Activated naive CD8-positive, alpha-beta T cell (primary cell): ENCODE measurements at regions not wholly inside any gene's neighbourhood (a gene's known extent, or its start where the extent isn't known, plus 50 kb on each side); places are given as distances from the start of the nearest gene placed in this dataset.
A peak's percentile ranks its signal among the peaks of the same experiment; 100 is the strongest.

Source experiments
- H3K27ac Mint-ChIP-seq: one replicate; pipeline ENCODE4 v1.8.0; 2021; ENCODE audit warnings: mixed read lengths
- H3K27me3 Mint-ChIP-seq: one replicate; pipeline ENCODE4 v1.8.0; 2021; ENCODE audit warnings: mixed read lengths
- H3K36me3 Mint-ChIP-seq: one replicate; pipeline ENCODE4 v1.8.0; 2021; ENCODE audit warnings: mixed read lengths
- H3K4me1 Mint-ChIP-seq: one replicate; pipeline ENCODE4 v1.8.0; 2021; ENCODE audit warnings: low read depth, mixed read lengths
- H3K4me3 Mint-ChIP-seq: one replicate; pipeline ENCODE4 v1.8.0; 2021; ENCODE audit warnings: mild to moderate bottlenecking, mixed read lengths
- H3K9me3 Mint-ChIP-seq: one replicate; pipeline ENCODE4 v1.8.0; 2021; ENCODE audit warnings: low read depth, mixed read lengths

- Mint-ChIP-seq H3K27me3 (no peaks in the 10 kb centered on the region), H3K4me3 (no peak overlapping the region), H3K36me3 (peaks cover 2% of the 10 kb centered on the region), H3K27ac (no peak overlapping the region), H3K9me3 (no peaks in the 10 kb centered on the region), H3K4me1 (no peaks in the 10 kb centered on the region)
Measured at GRCh38 chr7:148950806-148951205, 66.7 kb upstream of the EZH2 start.

GRCh38 chr7:148944935-148945934 is 61.1 kb upstream of the EZH2 start:
- Mint-ChIP-seq H3K9me3 (no peaks in the 10 kb centered on the region), H3K36me3 (no peaks in the 10 kb centered on the region), H3K27me3 (no peaks in the 10 kb centered on the region), H3K4me1 (peaks cover 11% of the 10 kb centered on the region), H3K4me3 (no peak overlapping the region), H3K27ac (no peak overlapping the region)

GRCh38 chr7:148941598-148942275 is 57.6 kb upstream of the EZH2 start:
- no peaks in the 10 kb centered on the region for H3K36me3 Mint-ChIP-seq
- H3K4me3 Mint-ChIP-seq, result peak overlapping the region; percentile 96
- H3K9me3 Mint-ChIP-seq, result no peaks in the 10 kb centered on the region
- no peaks in the 10 kb centered on the region for H3K27me3 Mint-ChIP-seq
- H3K27ac Mint-ChIP-seq, result peak overlapping the region; percentile 100
- peaks cover 20% of the 10 kb centered on the region for H3K4me1 Mint-ChIP-seq

- Mint-ChIP-seq H3K4me3 (peak overlapping the region; percentile 96), H3K27ac (peak overlapping the region; percentile 100), H3K27me3 (no peaks in the 10 kb centered on the region), H3K36me3 (no peaks in the 10 kb centered on the region), H3K4me1 (peaks cover 20% of the 10 kb centered on the region), H3K9me3 (no peaks in the 10 kb centered on the region)
Measured at GRCh38 chr7:148940702-148941597, 56.9 kb upstream of the EZH2 start.

GRCh38 chr7:148939128-148939755 is 55.2 kb upstream of the EZH2 start:
- peak overlapping the region; percentile 94 for H3K27ac Mint-ChIP-seq

GRCh38 chr7:148935451-148935850 is 51.4 kb upstream of the EZH2 start:
- H3K36me3 Mint-ChIP-seq, result peaks cover under 1% of the 10 kb centered on the region
- no peaks in the 10 kb centered on the region for H3K9me3 Mint-ChIP-seq
- no peaks in the 10 kb centered on the region for H3K27me3 Mint-ChIP-seq
- no peak overlapping the region for H3K4me3 Mint-ChIP-seq
- no peak overlapping the region for H3K27ac Mint-ChIP-seq
- peaks cover 24% of the 10 kb centered on the region for H3K4me1 Mint-ChIP-seq

More at GRCh38 chr7:148939128-148939755, 55.2 kb upstream of the EZH2 start:
- Mint-ChIP-seq H3K4me3 (peak overlapping the region; percentile 96), H3K4me1 (peaks cover 20% of the 10 kb centered on the region), H3K36me3 (no peaks in the 10 kb centered on the region), H3K9me3 (no peaks in the 10 kb centered on the region), H3K27me3 (no peaks in the 10 kb centered on the region)
